Brain microvascular endothelial cell (primary cell): ENCODE measurements at regions not wholly inside any gene's neighbourhood (a gene's known extent, or its start where the extent isn't known, plus 50 kb on each side); places are given as distances from the start of the nearest gene placed in this dataset.
A peak's percentile ranks its signal among the peaks of the same experiment; 100 is the strongest.

Experiments used
- DNase-seq: peaks from one replicate; pipeline ENCODE4 v3.0.0-alpha.2; 2020
- H3K27ac ChIP-seq: fragments of 250-450 bp; sonication (Bioruptor Pico); 2 replicates; pipeline ENCODE4 v1.5.1; 2020; ENCODE audit warnings: mild to moderate bottlenecking, moderate library complexity
- H3K27me3 ChIP-seq: fragments of 250-450 bp; sonication (Bioruptor Pico); replicated peaks from 2 replicates; pipeline ENCODE4 v1.5.1; 2020; ENCODE audit warnings: mild to moderate bottlenecking
- H3K36me3 ChIP-seq: fragments of 250-450 bp; sonication (Bioruptor Pico); replicated peaks from 2 replicates; pipeline ENCODE4 v1.5.1; 2020; ENCODE audit warnings: mild to moderate bottlenecking
- H3K4me3 ChIP-seq: 2 replicates; pipeline ENCODE4 v1.5.1; 2011; ENCODE audit warnings: low read depth, mild to moderate bottlenecking, control low read depth, low read length, moderate library complexity
- CTCF ChIP-seq: IDR thresholded peaks from 2 replicates; pipeline ENCODE4 v1.5.1; 2011; ENCODE audit warnings: low read depth, mild to moderate bottlenecking, moderate library complexity, low read length, control low read depth, inconsistent platforms; ENCODE audit errors: missing control alignments
- in situ Hi-C: cut with HindIII; loops from 2 replicates; pipeline ENCODE4 v1.10.0; 2017; ENCODE audit warnings: low sequenced_read_pairs, low pct_ligation_motif_present

DNA sequence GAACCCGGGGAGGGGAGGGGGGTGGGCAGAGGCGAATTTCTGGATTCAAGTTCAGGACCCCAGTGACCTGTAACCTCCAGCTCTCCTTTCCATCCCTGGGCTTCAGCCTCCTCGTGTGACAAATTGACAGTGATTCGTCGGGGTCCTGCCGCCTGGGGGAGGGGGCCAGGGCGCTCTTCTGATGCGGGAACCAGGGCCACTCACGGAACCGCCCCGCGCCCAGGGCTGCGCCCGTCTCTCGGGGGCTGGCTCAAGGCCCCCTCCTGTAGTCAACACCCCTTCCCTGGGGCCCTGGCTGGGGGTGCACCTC, 92.8 kb upstream of the ANO1 start:
- TF ChIP-seq CTCF, result no peak
- DNase-seq, result no peak
- no peaks in the 10 kb centered on the region for H3K36me3 ChIP-seq
- no peak overlapping the region for H3K27ac ChIP-seq
- no peak overlapping the region for H3K4me3 ChIP-seq
- peaks cover 24% of the 10 kb centered on the region for H3K27me3 ChIP-seq
- in situ Hi-C loops, result no loop called here

- no peak for TF ChIP-seq CTCF
- DNase-seq, result no peak
- H3K36me3 ChIP-seq, result no peaks in the 10 kb centered on the region
- in situ Hi-C loops, result no loop called here
- peak overlapping the region; percentile 24 for H3K4me3 ChIP-seq
- H3K27me3 ChIP-seq, result peaks cover 24% of the 10 kb centered on the region
- no peak overlapping the region for H3K27ac ChIP-seq
Measured at GRCh38 chr11:69985641-69986439, 92.3 kb upstream of the ANO1 start.

- in situ Hi-C loops, result no loop called here
- Histone ChIP-seq H3K4me3 (no peak overlapping the region), H3K36me3 (no peaks in the 10 kb centered on the region), H3K27me3 (peaks cover 24% of the 10 kb centered on the region), H3K27ac (no peak overlapping the region)
- no peak for DNase-seq
- TF ChIP-seq CTCF, result no peak
Measured at GRCh38 chr11:69986440-69986787, 91.7 kb upstream of the ANO1 start.

DNA sequence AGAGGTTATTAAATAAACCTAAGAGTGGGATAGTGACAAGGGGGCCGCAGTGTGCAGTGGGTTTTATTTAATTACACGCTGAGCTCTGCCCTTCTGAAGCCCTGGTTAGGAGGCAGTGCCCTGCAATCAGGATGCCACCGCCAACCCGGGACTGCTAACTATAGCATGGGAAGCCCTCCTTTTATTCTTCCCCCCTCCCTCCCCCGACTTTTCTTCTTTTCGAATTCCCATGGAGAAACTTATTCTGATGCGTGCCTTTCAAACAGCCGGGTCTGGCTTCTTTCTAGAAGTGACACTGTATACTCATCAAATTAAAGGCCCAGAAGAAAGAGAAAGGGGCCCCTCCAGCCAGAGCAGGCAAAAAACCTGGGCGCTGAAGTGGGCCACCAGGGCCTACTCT, 91.3 kb upstream of the ANO1 start:
- no peak for TF ChIP-seq CTCF
- peaks cover 24% of the 10 kb centered on the region for H3K27me3 ChIP-seq

DNA sequence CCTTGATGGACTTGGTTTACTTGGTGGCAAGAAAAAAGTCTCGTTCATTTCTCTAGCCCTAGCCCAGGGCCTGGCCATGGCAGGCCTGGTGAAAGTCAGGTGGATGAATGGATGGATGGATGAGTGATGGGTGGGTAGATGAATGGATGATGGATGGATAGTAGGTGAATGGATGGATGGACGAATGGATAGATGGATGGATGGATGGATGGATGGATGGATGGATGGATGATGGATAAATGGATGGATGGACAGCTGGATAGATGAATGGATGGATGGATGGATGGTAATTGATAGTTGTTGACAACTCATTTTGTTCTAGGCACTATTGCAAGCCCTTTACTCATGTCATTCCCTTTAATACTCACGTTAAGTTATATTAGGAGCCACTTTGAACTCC, 86.1 kb upstream of the ANO1 start:
- Histone ChIP-seq H3K27ac (no peak overlapping the region), H3K36me3 (no peaks in the 10 kb centered on the region), H3K27me3 (peaks cover 5% of the 10 kb centered on the region), H3K4me3 (no peak overlapping the region)
- DNase-seq, result no peak
- TF ChIP-seq CTCF, result no peak
- in situ Hi-C loops, result no loop called here

More for the DNA sequence above, 91.3 kb upstream of the ANO1 start:
- Histone ChIP-seq H3K4me3 (no peak overlapping the region), H3K27ac (no peak overlapping the region), H3K36me3 (no peaks in the 10 kb centered on the region)
- no peak for DNase-seq
- in situ Hi-C loops, result no loop called here
